NCI-H2171 treated with DMSO at 0.1 percent for 48 hours (cell line): ENCODE measurements at regions not wholly inside any gene's neighbourhood (a gene's known extent, or its start where the extent isn't known, plus 50 kb on each side); places are given as distances from the start of the nearest gene placed in this dataset.
A peak's percentile ranks its signal among the peaks of the same experiment; 100 is the strongest.

Source experiments
- DNase-seq: peaks from one replicate; lab custom pipeline; 2025; lab: John Stamatoyannopoulos, UW

- DNase-seq, result no peak
These were observed 337.1 kb downstream of the C16orf95 start for GRCh38 chr16:86979984-86980553.

GRCh38 chr16:86980644-86981043, 336.5 kb downstream of the C16orf95 start:
- DNase-seq, result no peak

GRCh38 chr16:86982347-86982596, 334.9 kb downstream of the C16orf95 start:
- DNase-seq, result no peak

- DNase-seq, result no peak
These were observed 334.3 kb downstream of the C16orf95 start for GRCh38 chr16:86982912-86983311.

- no peak for DNase-seq
These were observed 333.6 kb downstream of the C16orf95 start for GRCh38 chr16:86983621-86984020.

- no peak for DNase-seq
These were observed 332.8 kb downstream of the C16orf95 start for GRCh38 chr16:86984343-86984742.

- no peak for DNase-seq
These were observed 332.1 kb downstream of the C16orf95 start for GRCh38 chr16:86984991-86985647.

- DNase-seq, result no peak
These were observed 331.6 kb downstream of the C16orf95 start for GRCh38 chr16:86985648-86986015.

- no peak for DNase-seq
These were observed 331.1 kb downstream of the C16orf95 start for GRCh38 chr16:86986136-86986535.

GRCh38 chr16:86986809-86987487, 330.2 kb downstream of the C16orf95 start:
- no peak for DNase-seq

GRCh38 chr16:86987746-86988670, 329.2 kb downstream of the C16orf95 start:
- DNase-seq, result no peak

- no peak for DNase-seq
These were observed 328.1 kb downstream of the C16orf95 start for GRCh38 chr16:86988920-86989696.

GRCh38 chr16:86990451-86990850, 326.7 kb downstream of the C16orf95 start:
- DNase-seq, result no peak

- DNase-seq, result peak; percentile 61
These were observed 325.5 kb downstream of the C16orf95 start for GRCh38 chr16:86991679-86992078.

GRCh38 chr16:86992587-86992986, 324.6 kb downstream of the C16orf95 start:
- no peak for DNase-seq

- no peak for DNase-seq
These were observed 323.6 kb downstream of the C16orf95 start for GRCh38 chr16:86993426-86994110.

- DNase-seq, result no peak
These were observed 323.0 kb downstream of the C16orf95 start for GRCh38 chr16:86994215-86994614.

GRCh38 chr16:86994651-86995171, 322.5 kb downstream of the C16orf95 start:
- DNase-seq, result no peak

- DNase-seq, result no peak
These were observed 321.7 kb downstream of the C16orf95 start for GRCh38 chr16:86995456-86995855.

- no peak for DNase-seq
These were observed 321.1 kb downstream of the C16orf95 start for GRCh38 chr16:86996081-86996480.

GRCh38 chr16:86997058-86997457, 320.1 kb downstream of the C16orf95 start:
- DNase-seq, result no peak
